ENCODE measurements at regions not wholly inside any gene's neighbourhood (a gene's known extent, or its start where the extent isn't known, plus 50 kb on each side); places are given as distances from the start of the nearest gene placed in this dataset.

DNA sequence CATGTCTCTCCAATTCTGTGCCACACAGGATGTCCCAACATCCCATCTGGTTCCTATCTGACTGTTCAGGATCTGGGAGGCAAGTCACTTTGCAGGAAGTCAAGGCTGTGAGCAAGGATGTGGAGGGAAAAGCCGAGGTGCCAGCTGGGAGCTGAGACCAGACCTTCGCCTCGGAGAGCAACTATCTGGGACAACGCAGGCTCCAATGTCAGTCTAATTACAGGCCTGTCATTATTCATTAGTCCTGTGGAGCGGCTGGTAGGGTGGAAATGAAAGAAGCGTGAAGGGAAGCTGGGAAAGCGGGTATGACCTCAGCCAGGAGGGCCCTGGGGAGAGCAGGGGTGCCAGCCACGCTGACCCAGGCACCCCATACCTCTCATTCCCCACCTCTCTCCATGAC is 147.3 kb downstream of the UNC5CL start:
- DNase-seq (no peak), FAIRE-seq (no peak)
- H3K27me3 ChIP-seq (ENCODE audit: control insufficient read depth in 3 of 3, insufficient read depth in 3 of 3, low read length in 3 of 3) = no peaks in the 10 kb centered on the region
- H3K9me3 ChIP-seq (ENCODE audit: control insufficient read depth in 2 of 2, insufficient read depth in 1 of 2, low read depth in 1 of 2, low read length in 1 of 2) = no peaks in the 10 kb centered on the region
- H3K27ac ChIP-seq (ENCODE audit: low read depth in 1 of 3, low read length in 2 of 3) = no peak overlapping the region
- peaks cover 0 to 10% (median 0%) of the 10 kb centered on the region in 3 donors for H3K4me1 ChIP-seq (ENCODE audit: control insufficient read depth in 3 of 3, insufficient read depth in 2 of 3, low read depth in 1 of 3, low read length in 2 of 3)
- 86% methylated on average over 8 of the region's 8 CpGs for WGBS, 3 donors
- no peaks in the 10 kb centered on the region for H3K36me3 ChIP-seq (ENCODE audit: control insufficient read depth in 3 of 3, insufficient read depth in 2 of 3, low read depth in 1 of 3, low read length in 3 of 3)
- no peak overlapping the region for H3K4me3 ChIP-seq (ENCODE audit: low read depth in 1 of 3, low read length in 3 of 3)

DNA sequence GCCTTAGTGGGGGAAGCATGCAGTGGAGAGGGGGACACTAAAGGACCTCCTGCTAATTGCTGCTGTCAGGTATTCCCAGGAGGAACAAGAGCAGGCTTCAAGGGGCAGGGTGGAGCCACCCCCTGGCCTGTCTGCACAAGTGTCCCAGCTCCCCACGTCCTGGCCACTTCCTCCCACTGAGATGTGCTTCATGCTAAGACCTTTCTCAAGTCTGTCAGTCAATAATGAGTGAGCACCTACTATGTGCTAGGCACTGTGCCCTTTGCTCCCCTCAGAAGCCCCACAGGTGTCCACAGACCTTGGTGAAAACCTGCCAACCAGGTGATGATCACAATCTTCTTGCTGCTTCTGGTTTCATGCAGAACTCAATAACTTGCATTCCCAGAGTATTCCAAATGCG is 147.9 kb downstream of the UNC5CL start:
- FAIRE-seq = no peak
- Histone ChIP-seq H3K9me3 (ENCODE audit: control insufficient read depth in 2 of 2, insufficient read depth in 1 of 2, low read depth in 1 of 2, low read length in 1 of 2) (no peaks in the 10 kb centered on the region), H3K36me3 (ENCODE audit: control insufficient read depth in 3 of 3, insufficient read depth in 2 of 3, low read depth in 1 of 3, low read length in 3 of 3) (no peaks in the 10 kb centered on the region), H3K4me3 (ENCODE audit: low read depth in 1 of 3, low read length in 3 of 3) (no peak overlapping the region), H3K4me1 (ENCODE audit: control insufficient read depth in 3 of 3, insufficient read depth in 2 of 3, low read depth in 1 of 3, low read length in 2 of 3) (peaks cover 0 to 7% (median 0%) of the 10 kb centered on the region in 3 donors), H3K27me3 (ENCODE audit: control insufficient read depth in 3 of 3, insufficient read depth in 3 of 3, low read length in 3 of 3) (no peaks in the 10 kb centered on the region), H3K27ac (ENCODE audit: low read depth in 1 of 3, low read length in 2 of 3) (no peak overlapping the region)
- WGBS, 3 donors = 77 to 91% (median 83%) methylated on average over 2 of the region's 2 CpGs
- no peak for DNase-seq

DNA sequence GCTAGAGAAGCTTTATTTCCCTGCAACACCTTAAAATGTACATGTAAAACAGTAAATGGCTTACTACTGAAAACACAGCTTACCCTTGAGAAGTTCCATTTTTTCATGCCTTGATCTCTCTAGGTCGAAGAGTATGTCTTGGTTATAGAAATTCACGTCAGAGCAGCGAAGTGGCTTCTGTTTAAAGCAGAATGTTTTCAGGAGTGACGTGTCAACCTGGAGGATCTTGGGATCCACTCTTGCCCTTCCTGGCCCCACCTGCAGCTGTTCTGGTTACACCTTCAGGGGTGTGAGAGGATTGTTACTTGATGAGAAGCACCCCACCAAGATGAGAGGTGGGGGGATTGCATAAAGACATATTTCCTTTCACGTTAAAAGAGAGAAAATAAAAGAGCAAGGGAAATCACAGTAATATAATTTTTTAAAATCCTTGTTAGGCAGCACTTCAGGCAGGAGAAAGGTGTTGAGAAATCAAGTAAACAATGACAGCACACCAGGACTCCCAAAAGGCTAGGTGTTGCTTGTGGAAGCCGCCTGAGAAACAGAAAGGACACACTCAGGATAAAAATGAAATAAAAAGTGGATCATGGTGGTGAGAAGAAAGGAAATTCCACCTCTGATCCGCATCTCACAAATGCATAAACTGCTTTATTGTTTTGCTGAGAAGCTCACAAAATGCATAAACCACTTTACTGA is 149.7 kb downstream of the UNC5CL start:
- WGBS, 3 donors = 77 to 80% (median 78%) methylated on average over 7 of the region's 7 CpGs
- H3K4me3 ChIP-seq (ENCODE audit: low read depth in 1 of 3, low read length in 3 of 3) = no peak overlapping the region
- H3K4me1 ChIP-seq (ENCODE audit: control insufficient read depth in 3 of 3, insufficient read depth in 2 of 3, low read depth in 1 of 3, low read length in 2 of 3) = no peaks in the 10 kb centered on the region
- H3K36me3 ChIP-seq (ENCODE audit: control insufficient read depth in 3 of 3, insufficient read depth in 2 of 3, low read depth in 1 of 3, low read length in 3 of 3) = no peaks in the 10 kb centered on the region
- no peaks in the 10 kb centered on the region for H3K9me3 ChIP-seq (ENCODE audit: control insufficient read depth in 2 of 2, insufficient read depth in 1 of 2, low read depth in 1 of 2, low read length in 1 of 2)
- DNase-seq (no peak), FAIRE-seq (no peak)
- H3K27me3 ChIP-seq (ENCODE audit: control insufficient read depth in 3 of 3, insufficient read depth in 3 of 3, low read length in 3 of 3) = no peaks in the 10 kb centered on the region
- H3K27ac ChIP-seq (ENCODE audit: low read depth in 1 of 3, low read length in 2 of 3) = no peak overlapping the region

DNA sequence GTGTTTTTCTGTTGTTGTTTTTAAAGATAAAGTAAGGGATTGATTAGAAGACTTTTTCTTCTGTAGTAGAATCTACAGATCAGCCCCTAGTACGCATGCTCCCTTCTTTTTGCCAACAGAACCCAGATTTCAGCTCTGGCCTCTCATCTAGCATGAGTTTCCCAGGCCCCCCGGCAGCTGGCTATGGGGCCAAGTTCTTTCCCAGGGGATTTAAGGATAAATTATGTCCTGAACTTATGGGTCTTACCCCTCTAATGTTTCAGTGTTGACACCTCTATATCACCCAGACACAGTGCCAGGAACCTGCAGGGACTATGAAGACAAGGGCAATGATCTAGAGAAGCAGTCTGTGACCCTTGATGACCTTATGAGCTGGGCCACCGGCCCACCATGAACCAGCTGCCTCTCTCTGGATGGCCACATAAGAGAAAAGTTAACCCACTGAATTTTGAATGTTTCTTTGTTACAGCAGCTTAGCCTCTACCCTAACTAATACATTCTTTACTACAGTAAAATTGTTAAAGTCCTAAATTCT is 150.5 kb downstream of the UNC5CL start:
- Histone ChIP-seq H3K27ac (ENCODE audit: low read depth in 1 of 3, low read length in 2 of 3) (peak overlapping the region in 1 of 3 donors; percentile 9), H3K4me1 (ENCODE audit: control insufficient read depth in 3 of 3, insufficient read depth in 2 of 3, low read depth in 1 of 3, low read length in 2 of 3) (no peaks in the 10 kb centered on the region), H3K9me3 (ENCODE audit: control insufficient read depth in 2 of 2, insufficient read depth in 1 of 2, low read depth in 1 of 2, low read length in 1 of 2) (no peaks in the 10 kb centered on the region), H3K36me3 (ENCODE audit: control insufficient read depth in 3 of 3, insufficient read depth in 2 of 3, low read depth in 1 of 3, low read length in 3 of 3) (no peaks in the 10 kb centered on the region), H3K27me3 (ENCODE audit: control insufficient read depth in 3 of 3, insufficient read depth in 3 of 3, low read length in 3 of 3) (no peaks in the 10 kb centered on the region), H3K4me3 (ENCODE audit: low read depth in 1 of 3, low read length in 3 of 3) (no peak overlapping the region)
- FAIRE-seq (no peak), DNase-seq (no peak)
- WGBS, 3 donors = 67 to 88% (median 81%) methylated on average over 3 of the region's 3 CpGs

DNA sequence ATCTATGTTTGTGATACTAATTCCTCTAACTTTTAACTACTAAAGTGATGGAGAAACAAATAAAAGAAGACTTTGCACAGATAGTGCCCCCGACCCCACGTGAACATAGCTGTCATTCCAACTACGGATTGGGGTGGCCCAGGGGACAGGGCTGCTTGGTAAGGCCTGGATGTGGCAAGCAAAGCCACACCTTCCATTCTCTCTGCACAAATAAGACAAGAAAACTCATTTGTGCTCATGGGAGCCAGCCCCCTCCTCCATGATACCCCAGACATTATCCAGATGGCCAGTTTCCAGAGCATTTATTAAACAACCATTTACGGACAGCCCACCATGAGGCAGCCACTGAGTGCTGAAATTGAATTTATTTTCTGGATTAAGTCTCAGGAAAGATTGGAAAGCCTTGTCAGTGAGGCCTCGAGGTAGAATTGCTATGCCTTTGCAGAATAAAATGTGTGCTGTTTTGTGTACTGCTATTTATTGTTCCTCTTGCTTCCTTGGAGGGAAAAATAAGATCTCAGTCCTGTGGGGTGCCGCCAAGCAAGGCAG is 151.2 kb downstream of the UNC5CL start:
- H3K9me3 ChIP-seq (ENCODE audit: control insufficient read depth in 2 of 2, insufficient read depth in 1 of 2, low read depth in 1 of 2, low read length in 1 of 2) = no peaks in the 10 kb centered on the region
- peak overlapping the region in 1 of 3 donors; percentile 9 for H3K27ac ChIP-seq (ENCODE audit: low read depth in 1 of 3, low read length in 2 of 3)
- H3K4me3 ChIP-seq (ENCODE audit: low read depth in 1 of 3, low read length in 3 of 3) = no peak overlapping the region
- FAIRE-seq (no peak), DNase-seq (no peak)
- H3K36me3 ChIP-seq (ENCODE audit: control insufficient read depth in 3 of 3, insufficient read depth in 2 of 3, low read depth in 1 of 3, low read length in 3 of 3) = no peaks in the 10 kb centered on the region
- H3K27me3 ChIP-seq (ENCODE audit: control insufficient read depth in 3 of 3, insufficient read depth in 3 of 3, low read length in 3 of 3) = no peaks in the 10 kb centered on the region
- WGBS, 3 donors = 70 to 84% (median 83%) methylated on average over 6 of the region's 6 CpGs
- no peaks in the 10 kb centered on the region for H3K4me1 ChIP-seq (ENCODE audit: control insufficient read depth in 3 of 3, insufficient read depth in 2 of 3, low read depth in 1 of 3, low read length in 2 of 3)

DNA sequence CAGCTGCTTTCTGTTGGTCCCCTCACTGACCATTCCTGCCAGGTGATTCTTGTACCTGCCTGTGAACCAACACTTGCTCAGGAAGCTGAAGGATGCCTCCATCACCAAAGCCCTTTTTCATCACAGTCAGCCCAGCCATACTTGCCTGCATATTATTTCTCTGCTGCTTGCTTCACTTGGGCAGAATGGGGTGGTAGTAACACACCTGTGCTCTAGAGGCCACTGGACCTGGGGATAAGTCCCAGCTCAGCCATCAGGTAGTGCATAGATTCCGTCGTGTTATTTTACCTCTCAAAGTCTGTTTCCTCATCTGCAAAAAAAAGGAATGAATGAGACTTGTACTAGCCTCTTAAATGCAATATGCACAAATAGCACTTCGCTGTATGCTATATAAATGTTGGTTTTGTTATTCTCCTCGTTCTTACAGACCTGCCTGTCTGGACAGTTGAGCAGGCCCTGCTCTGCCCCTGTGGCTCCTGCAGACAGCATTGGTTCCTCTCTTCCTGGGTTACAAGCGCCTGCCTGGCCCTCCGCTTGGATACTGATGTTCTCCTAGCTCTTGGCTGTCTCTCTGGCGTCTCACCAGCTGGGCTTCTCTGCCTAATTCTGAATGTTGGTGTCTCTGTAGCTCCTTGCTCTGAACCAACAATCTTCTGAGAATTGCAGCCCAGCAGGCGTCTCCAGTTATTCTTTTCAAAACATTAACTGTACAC is 151.8 kb downstream of the UNC5CL start:
- DNase-seq (no peak), FAIRE-seq (no peak)
- 79 to 89% (median 79%) methylated on average over 8 of the region's 8 CpGs for WGBS, 3 donors
- no peaks in the 10 kb centered on the region for H3K4me1 ChIP-seq (ENCODE audit: control insufficient read depth in 3 of 3, insufficient read depth in 2 of 3, low read depth in 1 of 3, low read length in 2 of 3)
- H3K4me3 ChIP-seq (ENCODE audit: low read depth in 1 of 3, low read length in 3 of 3) = no peak overlapping the region
- no peaks in the 10 kb centered on the region for H3K36me3 ChIP-seq (ENCODE audit: control insufficient read depth in 3 of 3, insufficient read depth in 2 of 3, low read depth in 1 of 3, low read length in 3 of 3)
- no peaks in the 10 kb centered on the region for H3K27me3 ChIP-seq (ENCODE audit: control insufficient read depth in 3 of 3, insufficient read depth in 3 of 3, low read length in 3 of 3)
- H3K9me3 ChIP-seq (ENCODE audit: control insufficient read depth in 2 of 2, insufficient read depth in 1 of 2, low read depth in 1 of 2, low read length in 1 of 2) = no peaks in the 10 kb centered on the region
- no peak overlapping the region for H3K27ac ChIP-seq (ENCODE audit: low read depth in 1 of 3, low read length in 2 of 3)

DNA sequence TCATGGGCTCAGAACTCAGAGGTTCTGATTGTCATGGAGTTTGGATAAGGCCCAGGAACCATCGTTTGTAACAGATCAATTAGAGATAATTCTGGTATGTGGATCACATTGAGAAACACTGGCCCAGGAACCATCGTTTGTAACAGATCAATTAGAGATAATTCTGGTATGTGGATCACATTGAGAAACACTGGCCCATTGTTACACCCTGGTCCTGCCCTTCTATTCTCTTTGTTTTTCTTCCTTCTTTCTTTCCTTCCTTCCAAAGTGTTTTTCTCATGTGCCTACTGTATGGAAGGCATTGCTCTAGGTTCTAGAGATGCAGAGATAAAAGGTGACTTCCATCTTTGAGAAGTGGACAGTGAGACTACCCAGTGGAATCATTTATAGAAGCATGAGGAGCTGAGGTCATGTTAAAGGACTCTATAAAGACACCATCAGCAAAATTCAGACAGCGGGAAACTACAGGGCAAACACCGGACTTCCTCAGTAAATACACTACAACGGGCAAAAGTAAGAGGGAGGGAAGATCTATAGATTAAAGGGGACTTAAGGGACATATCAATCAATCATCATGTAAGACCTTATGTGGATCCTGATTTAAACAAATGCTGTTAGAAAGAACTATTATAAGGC is 153.8 kb downstream of the UNC5CL start:
- H3K36me3 ChIP-seq (ENCODE audit: control insufficient read depth in 3 of 3, insufficient read depth in 2 of 3, low read depth in 1 of 3, low read length in 3 of 3) = no peaks in the 10 kb centered on the region
- DNase-seq (no peak), FAIRE-seq (no peak)
- H3K4me3 ChIP-seq (ENCODE audit: low read depth in 1 of 3, low read length in 3 of 3) = no peak overlapping the region
- H3K9me3 ChIP-seq (ENCODE audit: control insufficient read depth in 2 of 2, insufficient read depth in 1 of 2, low read depth in 1 of 2, low read length in 1 of 2) = no peaks in the 10 kb centered on the region
- H3K27ac ChIP-seq (ENCODE audit: low read depth in 1 of 3, low read length in 2 of 3) = no peak overlapping the region
- H3K4me1 ChIP-seq (ENCODE audit: control insufficient read depth in 3 of 3, insufficient read depth in 2 of 3, low read depth in 1 of 3, low read length in 2 of 3) = no peaks in the 10 kb centered on the region
- 55 to 62% (median 59%) methylated on average over 5 of the region's 5 CpGs for WGBS, 3 donors
- H3K27me3 ChIP-seq (ENCODE audit: control insufficient read depth in 3 of 3, insufficient read depth in 3 of 3, low read length in 3 of 3) = no peaks in the 10 kb centered on the region

DNA sequence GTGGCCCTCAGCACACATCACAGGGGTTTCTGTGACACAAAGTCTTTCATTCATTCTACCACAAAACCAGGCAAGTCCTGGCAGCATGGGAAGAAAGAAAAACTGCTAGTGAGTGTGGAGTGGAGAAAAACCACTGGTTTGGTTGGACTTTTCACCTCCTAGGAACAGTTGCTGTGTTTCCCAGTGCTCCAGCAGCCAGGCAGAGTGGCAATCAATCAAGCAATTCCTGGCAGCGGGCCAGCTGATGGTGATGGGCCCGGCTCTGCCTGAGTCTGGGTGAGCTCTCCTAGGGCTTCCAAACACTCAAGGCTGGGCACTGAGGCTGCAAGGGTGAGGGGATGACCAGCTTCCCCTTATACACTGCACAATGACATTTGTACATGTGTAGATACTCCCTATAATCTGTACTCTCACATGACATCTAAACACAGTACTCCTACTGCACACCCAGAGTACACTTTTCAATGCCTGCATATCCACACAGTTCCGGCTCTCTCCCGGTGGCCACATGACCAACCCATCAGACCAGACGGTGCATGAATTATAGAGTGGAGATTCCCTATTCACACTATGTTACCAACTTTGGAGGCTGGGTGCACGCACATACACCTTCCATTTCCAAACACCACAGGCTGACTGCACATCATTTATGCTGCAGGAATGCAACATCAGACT is 156.6 kb downstream of the UNC5CL start:
- no peaks in the 10 kb centered on the region for H3K36me3 ChIP-seq (ENCODE audit: control insufficient read depth in 3 of 3, insufficient read depth in 2 of 3, low read depth in 1 of 3, low read length in 3 of 3)
- no peaks in the 10 kb centered on the region for H3K9me3 ChIP-seq (ENCODE audit: control insufficient read depth in 2 of 2, insufficient read depth in 1 of 2, low read depth in 1 of 2, low read length in 1 of 2)
- peaks cover 0 to under 1% (median 0%) of the 10 kb centered on the region in 3 donors for H3K27me3 ChIP-seq (ENCODE audit: control insufficient read depth in 3 of 3, insufficient read depth in 3 of 3, low read length in 3 of 3)
- H3K4me3 ChIP-seq (ENCODE audit: low read depth in 1 of 3, low read length in 3 of 3) = no peak overlapping the region
- H3K27ac ChIP-seq (ENCODE audit: low read depth in 1 of 3, low read length in 2 of 3) = no peak overlapping the region
- WGBS, 3 donors = 55 to 60% (median 56%) methylated on average over 6 of the region's 6 CpGs
- DNase-seq (peak; percentile 30 to 41), FAIRE-seq (no peak)
- H3K4me1 ChIP-seq (ENCODE audit: control insufficient read depth in 3 of 3, insufficient read depth in 2 of 3, low read depth in 1 of 3, low read length in 2 of 3) = no peaks in the 10 kb centered on the region
